Stimulated activated naive CD8-positive, alpha-beta T cell treated with anti-CD3 and anti-CD28 coated beads, Interleukin-15, amount 100 ng/mL, for 72 hours (primary cell): ENCODE measurements at regions not wholly inside any gene's neighbourhood (a gene's known extent, or its start where the extent isn't known, plus 50 kb on each side); places are given as distances from the start of the nearest gene placed in this dataset.
A peak's percentile ranks its signal among the peaks of the same experiment; 100 is the strongest.
"Not testable (repeated sequence)": the region's sequence is repeated elsewhere in the genome, so short reads cannot be mapped to it uniquely, and the experiment has no call there.

ENCODE experiments used
- ATAC-seq: fragments of 150-1000 bp; cut with Tn5 transposase; 2 replicates; pipeline ENCODE4 v1.10.0; 2021; ENCODE audit warnings: mild to moderate bottlenecking, moderate library complexity
- DNase-seq, 2 donors: peaks; one replicate each; pipeline ENCODE4 v3.0.0; 2021 to 2022
- H3K27ac Mint-ChIP-seq, 2 donors: one replicate each; pipeline ENCODE4 v1.8.0; 2022; ENCODE audit warnings: mild to moderate bottlenecking in 2 of 2, mixed read lengths in 2 of 2, moderate library complexity in 2 of 2
- H3K27me3 Mint-ChIP-seq: one replicate; pipeline ENCODE4 v1.8.0; 2022; ENCODE audit warnings: mixed read lengths
- H3K4me1 Mint-ChIP-seq: one replicate; pipeline ENCODE4 v1.8.0; 2022; ENCODE audit warnings: mild to moderate bottlenecking, mixed read lengths
- H3K4me3 Mint-ChIP-seq, 2 donors: one replicate each; pipeline ENCODE4 v1.8.0; 2022; ENCODE audit warnings: mild to moderate bottlenecking in 2 of 2, mixed read lengths in 2 of 2, moderate library complexity in 1 of 2
- H3K9me3 Mint-ChIP-seq, 2 donors: one replicate each; pipeline ENCODE4 v1.8.0; 2022; ENCODE audit warnings: mixed read lengths in 2 of 2

DNA sequence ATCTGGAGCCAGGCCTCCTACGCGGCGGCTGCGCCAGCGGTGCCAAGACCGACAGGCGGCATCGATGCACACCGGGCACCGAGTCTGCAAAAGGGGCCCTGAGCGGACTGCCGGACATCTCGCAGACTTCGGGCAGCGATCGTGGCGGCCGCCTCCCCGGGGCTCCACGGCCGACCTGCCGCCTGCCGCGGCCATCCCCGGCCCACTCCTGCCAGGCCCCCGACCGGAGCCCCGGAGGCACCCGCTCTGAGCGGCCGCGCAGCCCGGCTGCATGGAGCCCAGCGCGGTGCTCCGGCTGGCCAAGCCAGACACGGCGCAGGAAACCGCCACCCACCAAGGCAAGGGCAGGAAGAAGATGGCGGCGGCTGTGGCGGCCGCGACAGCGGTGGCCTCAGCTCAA is 154.2 kb upstream of the KCTD7 start:
- Mint-ChIP-seq H3K9me3 (no peaks in the 10 kb centered on the region), H3K27ac (no peak overlapping the region)

DNA sequence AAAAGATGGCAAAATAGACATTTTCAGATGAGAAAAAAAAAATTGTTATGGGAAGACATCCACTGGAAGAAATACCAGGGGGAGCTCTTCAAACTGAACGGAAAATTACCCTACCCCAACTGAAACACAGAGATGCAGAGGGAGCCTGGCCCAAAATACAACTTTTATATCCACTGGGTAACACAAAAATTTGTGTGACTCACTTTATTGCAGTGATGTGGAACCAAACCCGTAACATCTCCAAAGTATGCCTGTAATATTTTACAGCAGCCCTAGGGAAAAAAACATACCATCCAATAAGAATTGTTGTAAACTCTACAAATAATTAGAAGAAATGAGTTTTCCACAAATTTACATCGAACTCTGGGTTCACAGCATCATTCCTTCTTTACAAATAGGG is 152.6 kb upstream of the KCTD7 start:
- H3K27ac Mint-ChIP-seq, H3K9me3 Mint-ChIP-seq, DNase-seq, H3K4me3 Mint-ChIP-seq, ATAC-seq, H3K4me1 Mint-ChIP-seq, H3K27me3 Mint-ChIP-seq: not testable (repeated sequence)

More for the DNA sequence above, 154.2 kb upstream of the KCTD7 start:
- DNase-seq (no peak), ATAC-seq (no peak)
- Mint-ChIP-seq H3K4me1 (no peaks in the 10 kb centered on the region), H3K27me3 (no peaks in the 10 kb centered on the region), H3K4me3 (no peak overlapping the region)

DNA sequence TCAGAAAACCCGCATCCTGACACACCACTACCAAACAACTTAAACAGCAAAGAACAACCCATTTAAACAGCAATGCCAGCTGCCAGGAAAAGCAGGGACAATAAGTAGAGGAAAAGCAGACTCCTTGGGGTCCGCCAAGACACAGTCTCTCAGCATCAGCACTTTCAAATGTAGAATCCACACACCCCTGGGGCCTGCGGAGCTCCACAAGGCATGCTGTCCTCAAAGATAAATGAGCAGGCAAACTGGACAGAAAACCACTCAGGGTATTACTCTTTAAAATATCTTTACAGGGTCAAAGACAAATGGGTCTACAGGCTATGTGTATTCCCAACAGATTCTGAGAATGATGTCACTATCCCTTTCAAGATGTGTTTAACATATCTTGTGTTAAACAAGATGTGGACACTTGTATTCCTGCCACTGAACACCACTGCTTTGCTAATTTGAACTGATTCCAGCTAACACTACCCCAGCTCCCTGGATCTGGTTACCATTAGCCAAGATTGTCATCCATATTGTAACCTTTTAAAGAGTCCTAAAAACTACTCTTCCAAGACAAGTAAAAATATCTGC is 150.8 kb upstream of the KCTD7 start:
- DNase-seq, H3K4me1 Mint-ChIP-seq, H3K4me3 Mint-ChIP-seq, H3K27me3 Mint-ChIP-seq, ATAC-seq, H3K9me3 Mint-ChIP-seq: not testable (repeated sequence)
- peak overlapping the region in 1 of 2 donors; percentile 23 for H3K27ac Mint-ChIP-seq

DNA sequence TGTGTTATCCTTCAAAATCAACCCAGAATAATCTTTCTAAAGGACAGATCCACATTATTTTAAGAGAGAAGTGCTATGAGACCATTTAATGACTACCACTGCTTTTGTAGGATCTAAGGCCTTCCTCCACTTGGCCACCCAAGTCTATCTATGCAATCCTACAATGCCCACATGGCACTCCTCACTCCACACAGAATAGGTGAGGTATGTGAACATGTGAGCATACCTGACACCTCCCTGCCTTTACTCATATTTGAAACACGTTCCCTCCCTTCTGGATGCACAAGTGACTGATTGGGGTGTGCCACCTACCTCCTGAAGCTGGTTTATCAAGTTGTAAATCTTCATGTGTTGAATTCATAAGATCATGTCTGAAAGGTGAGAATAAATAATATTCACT is 147.5 kb upstream of the KCTD7 start:
- not testable (repeated sequence) for ATAC-seq, DNase-seq, H3K4me3 Mint-ChIP-seq, H3K27me3 Mint-ChIP-seq, H3K27ac Mint-ChIP-seq, H3K4me1 Mint-ChIP-seq, H3K9me3 Mint-ChIP-seq

DNA sequence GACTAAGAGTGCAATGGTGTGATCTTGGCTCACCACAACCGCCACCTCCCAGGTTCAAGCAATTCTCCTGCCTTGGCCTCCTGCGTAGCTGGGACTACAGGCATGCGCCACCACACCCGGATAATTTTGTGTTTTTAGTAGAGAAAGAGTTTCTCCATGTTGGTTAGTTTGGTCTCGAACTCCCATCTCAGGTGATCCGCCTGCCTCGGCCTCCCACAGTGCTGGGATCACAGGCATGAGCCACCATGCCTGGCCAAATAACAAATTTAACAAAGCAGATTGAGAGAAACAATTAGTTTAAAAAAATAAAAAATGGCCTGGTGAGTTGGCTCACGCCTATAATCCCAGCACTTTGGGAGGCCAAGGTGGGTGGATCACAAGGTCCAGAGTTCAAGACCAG is 139.6 kb upstream of the KCTD7 start:
- DNase-seq, H3K27ac Mint-ChIP-seq, ATAC-seq, H3K27me3 Mint-ChIP-seq, H3K9me3 Mint-ChIP-seq, H3K4me3 Mint-ChIP-seq: not testable (repeated sequence)
- peaks cover 15% of the 10 kb centered on the region for H3K4me1 Mint-ChIP-seq

DNA sequence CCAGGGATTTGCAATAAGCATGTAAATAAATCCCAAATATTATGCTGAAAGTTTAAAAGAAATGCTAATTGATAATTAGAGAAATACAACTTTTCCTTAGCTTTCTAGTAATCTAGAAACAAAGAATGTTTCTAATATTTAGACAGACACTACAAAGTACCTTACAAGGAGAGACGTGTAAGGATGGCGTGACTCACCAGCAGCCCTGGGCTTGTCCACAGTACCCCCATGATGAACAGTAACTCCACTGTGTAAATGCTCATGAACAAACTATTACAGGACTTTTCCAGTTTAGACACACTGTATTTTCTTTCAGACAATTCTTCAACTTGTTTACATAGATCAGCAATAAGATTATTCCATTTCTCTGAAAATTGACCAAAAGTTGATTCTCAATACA is 138.9 kb upstream of the KCTD7 start:
- H3K27me3 Mint-ChIP-seq, H3K4me3 Mint-ChIP-seq, H3K27ac Mint-ChIP-seq, H3K9me3 Mint-ChIP-seq, DNase-seq, ATAC-seq: not testable (repeated sequence)
- H3K4me1 Mint-ChIP-seq = peaks cover 18% of the 10 kb centered on the region

DNA sequence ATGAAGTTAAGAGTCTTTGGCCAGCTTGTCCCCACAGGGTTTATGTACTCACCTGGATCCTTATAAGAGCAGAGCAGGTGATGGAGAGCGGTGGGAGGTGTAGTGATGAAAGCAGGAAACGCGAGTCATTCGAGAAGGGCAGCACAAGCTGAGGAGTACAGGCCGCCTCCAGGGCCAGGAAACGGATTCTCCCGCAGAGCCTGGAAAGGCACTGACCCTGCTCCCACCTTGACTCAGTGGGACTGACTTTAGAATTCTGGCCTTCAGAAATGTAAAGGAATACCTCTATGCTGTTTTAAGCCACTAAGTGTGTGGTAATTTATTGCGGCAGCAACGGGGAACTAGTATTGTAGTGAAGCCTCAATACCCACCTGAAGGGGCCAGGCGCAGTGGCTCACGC is 137.7 kb upstream of the KCTD7 start:
- H3K4me3 Mint-ChIP-seq, H3K27me3 Mint-ChIP-seq, DNase-seq, H3K27ac Mint-ChIP-seq, ATAC-seq, H3K9me3 Mint-ChIP-seq: not testable (repeated sequence)
- peaks cover 26% of the 10 kb centered on the region for H3K4me1 Mint-ChIP-seq

DNA sequence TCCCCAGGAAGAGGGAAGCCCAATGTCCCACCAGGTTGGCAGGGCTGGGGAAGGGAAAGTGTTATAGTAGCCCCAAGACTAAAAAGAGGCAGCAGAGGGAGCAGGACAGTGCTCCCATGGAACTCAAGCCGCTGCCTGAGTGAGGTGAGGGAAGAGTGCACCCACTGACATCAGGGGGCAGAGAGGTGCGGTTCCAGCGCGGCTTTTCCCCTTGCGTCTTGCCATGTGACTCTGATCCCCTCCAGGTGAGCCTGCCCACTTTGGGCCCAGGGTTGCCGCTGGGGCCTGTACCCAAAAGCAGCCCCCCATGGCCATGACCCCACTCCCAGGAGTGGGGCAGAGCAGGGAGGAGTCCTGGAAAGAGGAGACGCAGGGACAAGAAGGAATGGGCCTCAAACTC is 136.3 kb upstream of the KCTD7 start:
- peaks cover 26% of the 10 kb centered on the region for H3K4me1 Mint-ChIP-seq
- not testable (repeated sequence) for ATAC-seq, DNase-seq, H3K27me3 Mint-ChIP-seq, H3K9me3 Mint-ChIP-seq
- H3K27ac Mint-ChIP-seq = peak overlapping the region in 1 of 2 donors; percentile 96
- H3K4me3 Mint-ChIP-seq = peak overlapping the region; percentile 88 to 92

DNA sequence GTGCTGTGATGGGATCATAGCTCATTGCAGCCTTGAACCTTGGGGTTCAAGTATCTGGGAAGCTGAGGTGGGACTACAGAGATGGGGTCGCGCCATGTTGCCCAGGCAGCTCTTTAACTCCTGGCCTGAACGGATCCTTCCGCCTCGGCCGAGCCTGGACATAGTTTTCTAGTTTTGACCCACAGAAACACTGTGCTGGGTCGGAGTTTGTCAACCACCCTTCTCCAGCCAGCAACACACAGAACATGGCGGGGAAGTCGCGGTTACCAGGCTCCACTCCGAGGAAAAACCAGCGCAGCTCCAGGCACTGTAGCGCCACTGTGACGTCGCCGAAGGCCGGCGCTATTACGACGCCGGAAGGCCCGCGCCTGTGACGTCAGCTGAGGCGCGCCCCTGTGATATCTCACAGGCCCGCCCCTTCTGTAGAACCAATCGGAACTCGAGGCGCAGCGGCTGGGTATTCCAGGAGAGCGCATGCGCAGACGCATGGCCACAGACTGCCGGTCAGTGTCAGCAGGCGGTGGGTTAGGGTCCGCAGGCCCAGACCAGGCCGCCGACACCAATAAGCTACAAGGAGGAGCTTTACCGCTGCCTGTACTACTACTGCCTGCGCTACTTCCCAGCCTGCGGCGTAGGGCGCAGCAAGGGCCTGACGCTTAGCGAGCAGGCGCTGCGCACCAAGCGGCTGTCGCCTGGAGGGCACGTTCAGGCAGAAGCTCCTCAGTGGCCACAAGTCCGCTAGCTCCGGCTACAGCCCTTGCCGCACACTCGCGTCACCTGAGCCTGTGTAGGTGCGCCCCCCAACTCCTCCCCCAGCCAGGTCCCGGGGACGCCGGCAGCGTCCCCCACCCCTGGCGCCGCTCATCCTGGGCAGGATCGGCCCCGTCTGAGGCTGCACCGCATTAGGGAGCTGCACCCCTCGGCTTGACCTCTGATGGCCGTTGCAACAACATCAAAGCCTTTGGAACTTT is 135.2 kb upstream of the KCTD7 start:
- peak; percentile 95 to 96 for DNase-seq
- Mint-ChIP-seq H3K27ac (peak overlapping the region; percentile 96), H3K9me3 (no peaks in the 10 kb centered on the region), H3K4me1 (peaks cover 26% of the 10 kb centered on the region), H3K4me3 (peak overlapping the region; percentile 88 to 92), H3K27me3 (no peaks in the 10 kb centered on the region)
- peak; percentile 99 for ATAC-seq

DNA sequence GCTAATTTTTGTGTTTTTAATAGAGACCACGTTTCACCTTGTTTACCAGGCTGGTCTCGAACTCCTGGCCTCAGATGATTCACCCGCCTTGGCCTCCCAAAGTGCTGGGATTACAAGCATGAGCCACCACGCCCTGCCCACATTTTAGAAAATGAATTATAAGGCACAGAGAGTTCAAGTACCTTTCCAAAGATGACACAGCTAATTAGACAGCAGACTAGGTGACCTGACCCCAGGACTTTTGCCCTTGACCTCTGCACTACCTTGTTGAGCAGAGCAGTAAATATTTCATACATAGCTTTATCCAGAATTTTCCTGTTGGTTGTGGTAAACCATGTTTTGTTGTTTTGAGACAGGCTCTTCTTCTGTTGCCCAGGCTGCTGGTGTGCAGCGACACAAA is 131.3 kb upstream of the KCTD7 start:
- Mint-ChIP-seq H3K4me3 (no peak overlapping the region), H3K4me1 (peaks cover 15% of the 10 kb centered on the region), H3K27me3 (no peaks in the 10 kb centered on the region), H3K9me3 (no peaks in the 10 kb centered on the region), H3K27ac (peak overlapping the region in 1 of 2 donors; percentile 72)
- ATAC-seq = no peak
- no peak for DNase-seq

DNA sequence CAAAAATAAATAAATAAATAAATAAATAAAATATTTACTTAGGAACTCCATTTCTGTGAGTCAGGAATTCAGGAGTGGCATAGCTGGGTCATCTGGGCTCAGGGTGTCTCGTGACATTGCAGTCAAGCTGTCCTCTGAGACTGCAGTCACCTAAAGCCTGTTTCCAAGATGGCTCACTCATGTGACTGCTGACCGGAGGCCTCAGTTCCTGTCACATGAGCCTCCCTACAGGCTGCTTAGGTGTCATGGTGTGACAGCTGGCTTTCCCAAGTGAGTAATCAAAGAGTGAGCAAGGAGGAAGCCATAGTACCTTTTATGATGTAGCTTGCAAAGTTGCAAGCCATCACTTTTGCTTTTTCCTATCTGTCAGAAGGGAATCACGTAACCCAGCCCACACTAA is 128.6 kb upstream of the KCTD7 start:
- peak; percentile 57 for ATAC-seq
- Mint-ChIP-seq H3K27ac (peak overlapping the region in 1 of 2 donors; percentile 54), H3K27me3 (no peaks in the 10 kb centered on the region), H3K4me1 (peaks cover 4% of the 10 kb centered on the region), H3K4me3 (no peak overlapping the region), H3K9me3 (no peaks in the 10 kb centered on the region)
- no peak for DNase-seq

DNA sequence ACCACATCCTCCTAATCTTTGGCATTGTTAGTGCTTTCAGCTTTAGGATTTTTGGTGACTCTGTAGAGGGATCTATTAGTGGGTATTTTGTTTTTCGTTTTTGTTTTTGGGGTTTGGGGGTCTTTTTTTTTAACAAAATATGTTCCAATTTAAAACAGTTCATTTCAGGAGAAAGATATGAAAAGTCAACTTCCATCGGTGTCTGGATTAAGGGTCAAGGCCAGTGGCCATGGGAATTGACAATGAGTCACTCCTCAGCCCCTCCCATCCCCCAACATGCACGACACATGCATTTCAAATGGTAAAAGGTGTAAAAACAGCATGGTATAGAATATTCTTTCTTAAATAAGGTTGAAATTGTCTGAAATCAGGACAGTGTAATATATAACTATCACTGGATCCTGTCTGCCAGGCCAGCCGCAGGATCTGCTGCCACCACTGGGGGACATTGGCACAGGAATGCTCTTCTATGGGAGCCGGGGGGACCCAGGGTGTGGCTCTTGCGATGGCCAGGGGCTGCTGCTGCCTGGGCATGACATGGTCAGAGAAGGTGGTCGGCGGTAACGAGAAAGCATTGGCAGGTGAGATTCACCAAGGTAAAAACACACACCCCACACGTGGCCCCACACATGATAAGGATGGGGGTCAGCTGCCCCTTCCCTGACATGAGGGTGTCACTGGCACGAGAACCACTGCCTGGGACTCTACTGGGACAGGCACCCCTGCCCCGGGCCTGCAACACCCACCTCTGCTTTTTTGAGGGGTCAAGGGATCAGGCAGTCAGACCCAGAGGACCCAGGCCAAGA is 126.2 kb upstream of the KCTD7 start:
- DNase-seq = no peak
- ATAC-seq = no peak
- Mint-ChIP-seq H3K27ac (peak overlapping the region in 1 of 2 donors; percentile 15), H3K9me3 (no peaks in the 10 kb centered on the region), H3K27me3 (peaks cover 19% of the 10 kb centered on the region), H3K4me1 (peaks cover 14% of the 10 kb centered on the region), H3K4me3 (no peak overlapping the region)

DNA sequence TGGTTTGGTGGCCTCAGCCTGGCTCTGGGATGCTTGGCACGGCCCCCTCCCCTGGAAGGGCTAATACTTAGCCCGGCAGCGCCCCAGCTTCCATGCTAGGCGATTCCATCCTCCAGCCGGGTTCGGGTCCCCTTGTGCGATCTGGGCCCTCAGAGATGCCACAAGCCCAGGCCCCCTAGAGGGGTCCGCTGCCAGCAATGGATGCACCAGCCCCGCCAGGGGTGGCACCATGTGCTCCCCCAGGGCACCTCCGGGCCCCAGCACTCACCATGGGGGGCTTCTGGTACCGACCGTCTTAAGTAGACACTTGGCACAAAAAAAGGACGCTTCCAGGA is 125.7 kb upstream of the KCTD7 start:
- no peak overlapping the region for H3K27ac Mint-ChIP-seq
- H3K9me3 Mint-ChIP-seq = no peaks in the 10 kb centered on the region

DNA sequence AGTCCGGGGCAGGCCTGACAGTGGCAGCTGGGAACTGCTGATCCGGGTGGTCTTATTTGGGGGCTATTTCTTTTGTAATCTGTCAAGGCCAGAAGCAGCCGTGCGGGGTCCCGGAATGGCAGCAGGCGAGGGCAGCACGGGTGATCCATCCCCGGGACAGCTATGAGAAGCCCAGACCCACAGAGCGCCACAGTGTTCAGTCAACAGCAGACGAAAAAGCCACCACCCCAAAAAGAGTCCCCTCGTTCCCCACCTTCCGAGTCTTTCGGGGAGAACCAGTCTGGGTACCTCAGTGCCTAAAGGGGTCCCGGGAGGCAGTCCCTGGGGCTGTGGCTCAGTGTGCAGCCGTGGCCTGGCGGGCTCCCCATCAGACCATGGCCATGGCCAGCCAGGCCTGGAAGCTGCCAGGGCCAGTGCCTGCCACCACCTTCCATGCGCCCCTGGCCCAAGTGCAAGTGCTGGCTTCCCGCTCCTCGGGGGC is 125.1 kb upstream of the KCTD7 start:
- peak; percentile 34 for ATAC-seq

More for the DNA sequence above, 125.7 kb upstream of the KCTD7 start:
- DNase-seq (no peak), ATAC-seq (no peak)
- Mint-ChIP-seq H3K27me3 (peaks cover 23% of the 10 kb centered on the region), H3K4me1 (peaks cover 14% of the 10 kb centered on the region), H3K4me3 (no peak overlapping the region)

DNA sequence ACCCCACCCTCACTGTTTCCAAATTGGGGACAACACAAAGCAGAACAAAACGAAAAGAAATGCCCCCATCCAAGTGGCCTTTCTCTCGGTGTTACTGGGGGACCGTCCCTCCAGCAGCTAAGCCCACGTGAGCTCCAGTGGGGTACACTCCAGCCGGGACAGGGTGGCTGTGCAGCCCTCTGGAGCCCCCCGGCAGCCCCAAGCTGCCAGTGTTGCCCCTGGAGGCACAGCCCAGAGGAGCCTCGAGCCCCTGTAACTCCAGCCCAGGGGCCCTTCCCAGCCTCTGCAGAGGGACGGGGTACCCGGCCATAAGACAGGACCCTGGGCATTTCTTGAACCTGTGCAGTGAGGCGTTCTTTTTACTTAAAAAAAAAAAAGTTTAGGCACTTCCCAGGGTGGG is 124.5 kb upstream of the KCTD7 start:
- ATAC-seq (peak; percentile 22), DNase-seq (no peak)
- peaks cover 14% of the 10 kb centered on the region for H3K4me1 Mint-ChIP-seq
- no peaks in the 10 kb centered on the region for H3K9me3 Mint-ChIP-seq
- H3K27ac Mint-ChIP-seq = no peak overlapping the region
- H3K27me3 Mint-ChIP-seq = peaks cover 23% of the 10 kb centered on the region
- H3K4me3 Mint-ChIP-seq = no peak overlapping the region

More for the DNA sequence above, 125.1 kb upstream of the KCTD7 start:
- Mint-ChIP-seq H3K4me3 (no peak overlapping the region), H3K27ac (no peak overlapping the region), H3K4me1 (peaks cover 14% of the 10 kb centered on the region), H3K9me3 (no peaks in the 10 kb centered on the region), H3K27me3 (peaks cover 23% of the 10 kb centered on the region)
- no peak for DNase-seq
